ENCODE measurements at regions not wholly inside any gene's neighbourhood (a gene's known extent, or its start where the extent isn't known, plus 50 kb on each side); places are given as distances from the start of the nearest gene placed in this dataset.
A peak's percentile ranks its signal among the peaks of the same experiment; 100 is the strongest.

DNA sequence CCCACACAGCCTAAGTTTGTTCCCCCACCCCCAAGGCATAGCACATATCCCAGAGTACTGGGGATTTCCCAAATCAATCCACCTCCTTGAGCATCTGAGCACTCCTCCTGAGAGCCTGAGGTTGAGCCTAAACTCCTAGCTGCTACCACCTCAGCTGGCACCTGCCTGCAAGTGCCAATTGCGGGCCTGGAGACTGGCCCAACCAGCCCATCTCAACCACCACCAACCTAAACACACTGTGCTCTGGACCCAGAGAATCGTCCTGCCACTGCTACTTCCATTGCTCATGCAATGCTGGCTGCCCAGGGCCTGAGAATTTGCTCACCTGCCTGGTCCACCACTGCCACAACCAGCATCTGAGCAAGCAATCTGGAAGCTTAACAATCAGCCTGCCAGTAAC lies 177.1 kb downstream of the FGF13 start:
- DNase-seq (ENCODE audit: low spot score) = no peak

- DNase-seq (ENCODE audit: low spot score) = peak; percentile 3
Observed at GRCh38 chrX:138519296-138519695, 192.2 kb downstream of the FGF13 start.

DNA sequence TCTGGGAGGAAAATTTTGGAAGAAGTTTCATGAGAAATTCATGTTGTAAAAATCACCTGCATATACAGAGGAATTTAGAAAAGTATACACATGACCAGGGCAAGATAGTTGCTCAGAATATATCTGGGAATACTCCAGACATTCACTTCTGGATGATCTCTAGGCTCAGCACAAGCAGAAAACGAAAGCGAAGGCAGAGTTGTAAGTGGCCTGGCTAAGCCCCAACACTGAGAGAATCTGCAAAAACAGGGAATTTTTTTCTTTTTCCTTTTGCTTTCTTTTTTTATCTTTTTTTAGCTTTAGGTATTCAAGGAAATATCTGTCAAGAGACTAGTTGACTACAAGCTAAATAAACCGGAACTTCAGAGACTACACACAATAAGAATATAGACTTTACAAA lies 207.2 kb downstream of the FGF13 start:
- no peak for DNase-seq (ENCODE audit: low spot score)

DNA sequence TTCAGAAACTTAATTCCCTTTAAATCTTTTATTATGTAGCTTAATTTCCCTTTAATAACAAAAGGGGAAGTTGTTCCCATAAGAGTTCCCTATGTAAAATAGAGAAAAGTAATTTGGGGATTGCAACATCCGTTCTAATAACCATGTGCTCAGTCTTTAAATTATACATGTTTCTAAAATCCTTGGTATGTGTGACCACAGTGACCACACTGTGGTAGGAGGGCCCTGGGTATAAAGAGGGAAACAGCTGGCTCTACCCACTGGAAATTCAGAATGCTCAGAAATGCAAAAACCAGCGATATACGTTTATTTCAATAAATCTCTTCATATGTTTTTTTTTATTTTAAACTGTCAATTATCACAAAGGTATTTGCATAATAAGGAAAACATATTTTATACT lies 219.1 kb downstream of the FGF13 start:
- DNase-seq (ENCODE audit: low spot score) = no peak

GRCh38 chrX:138487866-138488265 lies 223.7 kb downstream of the FGF13 start:
- no peak for DNase-seq (ENCODE audit: low spot score)

DNA sequence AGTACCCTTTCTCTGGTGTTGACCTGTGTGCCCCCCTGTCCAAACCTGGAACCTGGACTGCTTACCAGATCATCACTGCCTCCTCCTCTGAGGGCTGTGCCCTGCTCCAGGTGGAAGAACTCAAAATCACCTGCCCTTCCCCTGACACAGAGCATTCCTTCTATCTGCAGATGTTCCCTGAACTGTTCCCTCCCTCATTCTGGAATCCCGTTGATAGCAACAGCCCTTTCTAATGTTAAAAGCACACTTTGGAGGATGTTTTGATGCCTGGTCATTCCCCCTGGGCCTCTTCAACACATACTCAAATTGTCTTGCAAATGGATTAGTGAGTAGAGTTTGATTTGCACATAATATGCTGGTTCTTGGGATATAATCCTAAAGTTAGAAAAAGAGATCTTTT lies 225.8 kb downstream of the FGF13 start:
- DNase-seq (ENCODE audit: low spot score) = no peak

DNA sequence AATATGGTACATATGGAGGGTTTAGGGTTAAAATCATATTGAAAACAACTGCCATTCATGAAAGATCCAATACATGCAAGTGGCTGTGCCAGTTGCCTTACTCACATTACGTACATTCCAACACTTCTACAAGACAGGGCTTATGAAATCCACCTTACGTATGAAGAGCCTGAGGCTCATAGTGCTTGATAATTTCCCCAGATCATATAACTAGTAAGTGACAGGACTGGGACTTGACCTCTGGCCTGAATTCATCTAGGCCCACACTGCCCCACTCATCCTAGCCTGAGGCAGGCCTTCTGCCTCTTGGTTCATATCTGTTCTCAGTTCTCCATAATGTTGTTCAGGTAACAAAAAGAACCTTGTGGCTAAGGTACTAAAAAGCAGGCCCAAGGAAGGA lies 226.3 kb downstream of the FGF13 start:
- no peak for DNase-seq (ENCODE audit: low spot score)

GRCh38 chrX:138484451-138484850 lies 227.1 kb downstream of the FGF13 start:
- DNase-seq (ENCODE audit: low spot score) = no peak

GRCh38 chrX:138481649-138482048 lies 229.9 kb downstream of the FGF13 start:
- DNase-seq (ENCODE audit: low spot score) = no peak

GRCh38 chrX:138463476-138463875 lies 248.0 kb downstream of the FGF13 start:
- DNase-seq (ENCODE audit: low spot score) = no peak
